ENCODE measurements at regions not wholly inside any gene's neighbourhood (a gene's known extent, or its start where the extent isn't known, plus 50 kb on each side); places are given as distances from the start of the nearest gene placed in this dataset.

DNA sequence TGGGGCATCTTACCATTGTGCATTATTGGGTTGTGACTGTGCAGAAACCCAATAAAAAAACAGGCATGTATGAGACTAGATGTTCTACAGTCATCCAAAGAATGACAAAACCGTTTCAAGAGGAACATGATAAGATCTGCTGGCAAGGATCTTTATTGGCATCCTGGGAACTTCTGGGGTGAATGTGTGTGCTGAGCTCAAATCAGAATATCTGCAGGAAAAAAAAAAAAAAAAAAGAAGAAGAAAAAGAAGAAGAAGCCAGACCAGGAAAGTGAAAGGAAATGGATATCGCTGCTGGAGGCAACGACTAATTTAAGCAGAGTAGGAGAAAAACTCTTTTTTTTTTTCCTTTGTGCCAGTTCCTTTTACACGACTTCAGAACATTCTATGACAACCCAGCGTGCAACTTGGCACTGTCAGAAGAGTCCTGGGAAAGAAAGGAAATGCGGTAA lies 484.2 kb upstream of the BOD1L1 start:
- Mint-ChIP-seq H3K4me1 (ENCODE audit: low read depth) (no peaks in the 10 kb centered on the region), H3K36me3 (ENCODE audit: low read depth) (no peaks in the 10 kb centered on the region), H3K27ac (no peak overlapping the region), H3K4me3 (ENCODE audit: low read depth) (no peak overlapping the region), H3K27me3 (ENCODE audit: low read depth) (no peaks in the 10 kb centered on the region), H3K9me3 (no peaks in the 10 kb centered on the region)
- intact Hi-C loops (cut with micrococcal nuclease) = no loop called here
- no peak for DNase-seq (ENCODE audit: low spot score)

DNA sequence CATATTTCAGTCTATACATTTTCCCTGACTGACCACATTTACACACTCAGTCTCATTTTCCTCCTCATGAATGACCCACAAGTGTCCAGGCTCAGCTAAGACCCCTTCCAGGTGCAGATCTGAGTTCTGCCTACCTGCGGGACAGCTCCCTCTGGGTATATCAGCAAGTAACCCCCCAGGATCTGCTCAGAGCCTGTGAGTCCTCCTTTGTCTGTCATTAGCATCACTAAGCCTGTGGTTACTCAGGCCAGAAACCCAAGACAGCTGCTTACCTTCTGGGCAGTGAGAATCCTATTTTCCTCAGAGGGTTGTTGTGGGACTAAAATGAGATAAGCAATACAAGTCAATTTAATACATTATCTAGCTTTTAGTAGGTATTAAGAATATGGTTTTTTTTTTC lies 487.6 kb upstream of the BOD1L1 start:
- H3K36me3 Mint-ChIP-seq (ENCODE audit: low read depth) = no peaks in the 10 kb centered on the region
- H3K9me3 Mint-ChIP-seq = no peaks in the 10 kb centered on the region
- DNase-seq (ENCODE audit: low spot score) = no peak
- no peaks in the 10 kb centered on the region for H3K27me3 Mint-ChIP-seq (ENCODE audit: low read depth)
- H3K4me1 Mint-ChIP-seq (ENCODE audit: low read depth) = no peaks in the 10 kb centered on the region
- no peak overlapping the region for H3K4me3 Mint-ChIP-seq (ENCODE audit: low read depth)
- intact Hi-C loops (cut with micrococcal nuclease) = no loop called here
- no peak overlapping the region for H3K27ac Mint-ChIP-seq

DNA sequence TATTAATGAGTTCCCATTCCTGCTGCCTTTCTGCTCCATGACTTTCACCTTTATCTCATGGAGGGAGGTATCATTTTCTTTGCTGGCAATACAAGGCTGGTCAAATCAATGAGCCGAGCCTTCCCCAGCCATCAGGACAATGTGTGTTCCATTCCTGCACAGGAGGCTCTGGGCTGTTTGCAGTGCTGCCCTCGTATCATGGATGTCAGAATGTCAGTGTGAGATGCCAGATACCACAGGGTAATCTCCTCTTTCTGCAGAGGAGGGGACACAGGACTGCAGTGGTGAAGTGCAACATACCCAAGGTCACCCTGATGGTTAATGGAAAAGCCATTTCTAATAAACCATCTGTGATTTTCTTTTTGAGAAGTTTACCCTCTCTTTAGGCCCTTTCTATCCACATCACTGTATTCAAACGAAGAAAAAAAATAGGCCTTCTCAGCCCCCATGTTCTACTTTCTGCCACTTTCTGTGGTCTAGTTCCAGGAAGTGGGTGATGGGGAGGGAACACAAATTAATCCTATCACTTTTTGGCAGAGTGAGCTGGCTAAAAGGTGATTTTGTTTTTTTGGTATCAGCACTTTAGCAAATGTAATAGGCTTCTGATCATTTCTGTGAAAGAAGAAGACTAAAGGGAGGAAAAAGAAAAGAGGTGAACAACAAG lies 490.2 kb upstream of the BOD1L1 start:
- Mint-ChIP-seq H3K27me3 (ENCODE audit: low read depth) (no peaks in the 10 kb centered on the region), H3K27ac (no peak overlapping the region), H3K9me3 (no peaks in the 10 kb centered on the region), H3K4me1 (ENCODE audit: low read depth) (no peaks in the 10 kb centered on the region), H3K4me3 (ENCODE audit: low read depth) (no peak overlapping the region), H3K36me3 (ENCODE audit: low read depth) (no peaks in the 10 kb centered on the region)
- no peak for DNase-seq (ENCODE audit: low spot score)
- intact Hi-C loops (cut with micrococcal nuclease) = no loop called here

DNA sequence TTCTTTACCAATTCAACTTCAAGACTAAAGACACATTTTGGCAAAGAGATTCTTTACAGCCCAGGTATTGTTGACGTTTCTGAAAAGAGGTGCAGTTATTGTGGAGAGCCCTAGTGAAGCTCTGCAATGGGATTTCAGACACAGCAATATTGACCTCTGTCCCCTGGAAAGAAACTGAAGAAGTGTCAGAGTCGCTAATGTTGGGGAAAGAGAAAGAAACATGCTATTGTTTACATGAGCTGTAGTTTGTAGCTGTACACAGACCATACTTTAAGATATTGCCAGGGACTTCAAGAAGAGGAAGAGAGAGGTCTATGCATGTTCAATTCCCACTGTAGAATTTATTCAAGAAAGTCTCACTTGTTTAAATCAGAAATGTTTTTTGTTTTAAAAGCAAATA lies 497.3 kb upstream of the BOD1L1 start:
- Mint-ChIP-seq H3K36me3 (ENCODE audit: low read depth) (no peaks in the 10 kb centered on the region), H3K4me1 (ENCODE audit: low read depth) (no peaks in the 10 kb centered on the region), H3K9me3 (no peaks in the 10 kb centered on the region), H3K27ac (no peak overlapping the region), H3K27me3 (ENCODE audit: low read depth) (no peaks in the 10 kb centered on the region), H3K4me3 (ENCODE audit: low read depth) (no peak overlapping the region)
- intact Hi-C loops (cut with micrococcal nuclease) = no loop called here
- DNase-seq (ENCODE audit: low spot score) = no peak

GRCh38 chr4:14125375-14126129 lies 498.0 kb upstream of the BOD1L1 start:
- Mint-ChIP-seq H3K4me1 (ENCODE audit: low read depth) (no peaks in the 10 kb centered on the region), H3K27me3 (ENCODE audit: low read depth) (no peaks in the 10 kb centered on the region), H3K36me3 (ENCODE audit: low read depth) (no peaks in the 10 kb centered on the region), H3K27ac (no peak overlapping the region), H3K4me3 (ENCODE audit: low read depth) (no peak overlapping the region), H3K9me3 (no peaks in the 10 kb centered on the region)
- DNase-seq (ENCODE audit: low spot score) = no peak
- intact Hi-C loops (cut with micrococcal nuclease) = no loop called here

GRCh38 chr4:14130551-14130950 lies 503.0 kb upstream of the BOD1L1 start:
- H3K4me3 Mint-ChIP-seq (ENCODE audit: low read depth) = no peak overlapping the region
- no peak for DNase-seq (ENCODE audit: low spot score)
- no peak overlapping the region for H3K27ac Mint-ChIP-seq
- H3K36me3 Mint-ChIP-seq (ENCODE audit: low read depth) = no peaks in the 10 kb centered on the region
- intact Hi-C loops (cut with micrococcal nuclease) = no loop called here
- H3K27me3 Mint-ChIP-seq (ENCODE audit: low read depth) = no peaks in the 10 kb centered on the region
- no peaks in the 10 kb centered on the region for H3K4me1 Mint-ChIP-seq (ENCODE audit: low read depth)
- H3K9me3 Mint-ChIP-seq = no peaks in the 10 kb centered on the region

- Mint-ChIP-seq H3K36me3 (ENCODE audit: low read depth) (no peaks in the 10 kb centered on the region), H3K4me3 (ENCODE audit: low read depth) (no peak overlapping the region), H3K27ac (no peak overlapping the region), H3K9me3 (no peaks in the 10 kb centered on the region), H3K4me1 (ENCODE audit: low read depth) (no peaks in the 10 kb centered on the region), H3K27me3 (ENCODE audit: low read depth) (no peaks in the 10 kb centered on the region)
- intact Hi-C loops (cut with micrococcal nuclease) = no loop called here
- DNase-seq (ENCODE audit: low spot score) = no peak
Observed at GRCh38 chr4:14131335-14131734, 503.8 kb upstream of the BOD1L1 start.

DNA sequence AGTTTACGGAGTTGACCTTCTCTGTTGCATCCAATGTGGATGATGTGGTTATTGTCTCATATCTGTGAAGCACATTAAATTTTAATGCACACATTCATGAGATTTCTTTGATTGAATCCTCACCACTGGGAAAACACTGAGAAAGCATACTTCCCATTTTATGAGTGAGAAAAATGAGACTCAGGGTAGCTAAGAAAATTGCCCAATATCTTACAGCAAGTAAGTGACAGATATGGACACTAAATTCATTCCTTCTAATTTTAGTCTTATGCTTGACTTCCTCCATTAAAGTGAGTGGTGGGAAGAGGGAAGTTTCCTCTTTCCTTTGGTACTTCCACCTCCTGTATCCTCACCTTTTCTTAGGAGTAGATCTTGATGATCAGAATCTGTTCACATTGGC lies 504.8 kb upstream of the BOD1L1 start:
- Mint-ChIP-seq H3K27ac (no peak overlapping the region), H3K4me1 (ENCODE audit: low read depth) (no peaks in the 10 kb centered on the region), H3K9me3 (no peaks in the 10 kb centered on the region), H3K4me3 (ENCODE audit: low read depth) (no peak overlapping the region), H3K27me3 (ENCODE audit: low read depth) (no peaks in the 10 kb centered on the region), H3K36me3 (ENCODE audit: low read depth) (no peaks in the 10 kb centered on the region)
- intact Hi-C loops (cut with micrococcal nuclease) = no loop called here
- no peak for DNase-seq (ENCODE audit: low spot score)

DNA sequence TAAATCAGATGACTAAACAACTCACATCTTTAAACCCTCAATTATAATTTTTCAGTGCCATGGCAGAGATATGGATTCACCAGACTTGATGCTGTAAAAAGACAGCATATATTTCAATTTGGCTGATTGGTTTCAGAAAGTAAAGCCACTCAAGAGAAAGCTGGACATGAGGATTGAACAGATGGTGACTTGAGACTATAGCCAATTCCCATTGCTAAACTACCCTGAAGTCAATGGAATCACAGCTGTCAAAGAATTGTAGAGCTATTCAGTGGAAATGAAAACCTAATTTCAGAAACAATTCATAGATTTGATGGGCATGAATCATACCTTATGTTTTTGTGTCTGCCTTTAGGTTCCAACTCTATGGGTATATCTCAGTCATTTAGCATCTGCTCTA lies 510.6 kb upstream of the BOD1L1 start:
- no peaks in the 10 kb centered on the region for H3K36me3 Mint-ChIP-seq (ENCODE audit: low read depth)
- DNase-seq (ENCODE audit: low spot score) = no peak
- no peaks in the 10 kb centered on the region for H3K9me3 Mint-ChIP-seq
- no peak overlapping the region for H3K4me3 Mint-ChIP-seq (ENCODE audit: low read depth)
- intact Hi-C loops (cut with micrococcal nuclease) = no loop called here
- H3K27me3 Mint-ChIP-seq (ENCODE audit: low read depth) = no peaks in the 10 kb centered on the region
- no peaks in the 10 kb centered on the region for H3K4me1 Mint-ChIP-seq (ENCODE audit: low read depth)
- no peak overlapping the region for H3K27ac Mint-ChIP-seq

- Mint-ChIP-seq H3K27ac (no peak overlapping the region), H3K27me3 (ENCODE audit: low read depth) (no peaks in the 10 kb centered on the region), H3K36me3 (ENCODE audit: low read depth) (no peaks in the 10 kb centered on the region), H3K4me1 (ENCODE audit: low read depth) (no peaks in the 10 kb centered on the region), H3K4me3 (ENCODE audit: low read depth) (no peak overlapping the region), H3K9me3 (no peaks in the 10 kb centered on the region)
- intact Hi-C loops (cut with micrococcal nuclease) = no loop called here
- DNase-seq (ENCODE audit: low spot score) = no peak
Observed at GRCh38 chr4:14143892-14144291, 516.4 kb upstream of the BOD1L1 start.

- Mint-ChIP-seq H3K4me3 (ENCODE audit: low read depth) (no peak overlapping the region), H3K27me3 (ENCODE audit: low read depth) (no peaks in the 10 kb centered on the region), H3K36me3 (ENCODE audit: low read depth) (no peaks in the 10 kb centered on the region), H3K9me3 (no peaks in the 10 kb centered on the region), H3K4me1 (ENCODE audit: low read depth) (no peaks in the 10 kb centered on the region), H3K27ac (no peak overlapping the region)
- no peak for DNase-seq (ENCODE audit: low spot score)
- intact Hi-C loops (cut with micrococcal nuclease) = no loop called here
Observed at GRCh38 chr4:14149176-14150053, 521.9 kb upstream of the BOD1L1 start.

- no peaks in the 10 kb centered on the region for H3K36me3 Mint-ChIP-seq (ENCODE audit: low read depth)
- H3K27ac Mint-ChIP-seq = no peak overlapping the region
- DNase-seq (ENCODE audit: low spot score) = no peak
- no peaks in the 10 kb centered on the region for H3K27me3 Mint-ChIP-seq (ENCODE audit: low read depth)
- no peaks in the 10 kb centered on the region for H3K4me1 Mint-ChIP-seq (ENCODE audit: low read depth)
- H3K9me3 Mint-ChIP-seq = no peaks in the 10 kb centered on the region
- no peak overlapping the region for H3K4me3 Mint-ChIP-seq (ENCODE audit: low read depth)
- intact Hi-C loops (cut with micrococcal nuclease) = no loop called here
Observed at GRCh38 chr4:14151101-14151500, 523.6 kb upstream of the BOD1L1 start.
